DMS53 treated with DMSO at 0.1 percent for 48 hours (cell line): ENCODE measurements at regions not wholly inside any gene's neighbourhood (a gene's known extent, or its start where the extent isn't known, plus 50 kb on each side); places are given as distances from the start of the nearest gene placed in this dataset.

Experiments used
- DNase-seq: peaks from one replicate; lab custom pipeline; 2025; ENCODE audit not compliant: unreplicated experiment; lab: John Stamatoyannopoulos, UW

GRCh38 chr7:82567841-82568240 is 124.3 kb upstream of the CACNA2D1 start:
- DNase-seq: no peak

GRCh38 chr7:82567356-82567755 is 123.8 kb upstream of the CACNA2D1 start:
- DNase-seq: no peak

- no peak for DNase-seq
These were observed 123.2 kb upstream of the CACNA2D1 start for GRCh38 chr7:82566752-82567151.

- peak; percentile 29 for DNase-seq
These were observed 119.3 kb upstream of the CACNA2D1 start for GRCh38 chr7:82562716-82563404.

- DNase-seq: peak; percentile 97
These were observed 115.7 kb upstream of the CACNA2D1 start for GRCh38 chr7:82559193-82559805.

DNA sequence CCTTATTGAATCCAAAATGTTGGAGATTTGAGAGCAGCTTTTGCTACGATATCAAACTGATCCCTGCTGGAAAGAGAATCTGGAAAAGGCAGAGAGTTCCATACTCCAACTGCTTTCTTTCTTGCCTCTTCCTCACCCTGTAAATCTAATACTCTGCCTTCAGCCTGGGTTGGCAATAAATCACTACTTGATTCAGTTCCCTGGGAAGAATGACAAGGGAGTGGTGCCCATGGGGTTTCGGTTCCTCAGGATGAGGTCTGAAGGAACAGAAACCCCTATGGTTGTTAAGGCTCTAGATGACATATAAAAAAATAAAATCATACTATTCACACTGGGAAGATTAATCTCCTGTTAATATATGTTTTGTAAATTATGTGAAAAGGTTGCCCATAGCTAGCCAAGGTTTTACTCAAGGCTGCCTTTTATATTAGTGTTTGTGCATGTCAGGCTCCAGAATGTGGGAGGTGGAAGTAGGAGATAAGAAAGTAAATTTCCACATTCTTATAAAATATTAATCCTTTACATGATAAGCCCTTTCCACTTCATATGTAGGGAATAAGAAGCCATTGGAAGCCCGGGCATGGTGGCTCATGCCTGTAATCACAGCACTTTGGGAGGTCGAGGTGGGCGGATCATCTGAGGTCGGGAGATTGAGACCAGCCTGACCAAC is 106.2 kb upstream of the CACNA2D1 start:
- no peak for DNase-seq

DNA sequence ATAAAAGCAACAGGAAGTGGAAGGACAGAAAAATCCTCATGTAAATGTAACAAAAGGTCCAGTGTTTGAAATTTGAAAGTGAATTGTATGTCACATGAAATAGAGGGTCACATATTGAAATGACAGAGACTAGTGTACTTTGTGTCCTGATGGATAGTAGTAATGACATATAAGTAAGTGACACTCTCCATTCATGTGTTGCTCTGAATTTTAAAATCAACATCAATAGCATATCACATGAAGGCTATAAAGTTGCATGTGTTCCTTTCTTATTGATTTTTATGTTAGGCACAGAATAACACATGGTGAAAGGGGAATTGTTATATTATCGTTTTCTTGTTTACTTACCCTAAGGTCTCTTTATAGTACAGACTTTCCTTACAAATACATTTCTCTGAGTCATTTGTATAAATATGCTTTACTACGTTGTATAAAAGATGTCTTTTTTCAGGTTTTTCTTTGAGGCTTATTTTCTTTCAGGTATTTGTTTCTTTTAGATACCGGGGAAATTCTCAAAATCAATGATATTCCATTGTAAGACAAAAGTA is 104.6 kb upstream of the CACNA2D1 start:
- DNase-seq: no peak

DNA sequence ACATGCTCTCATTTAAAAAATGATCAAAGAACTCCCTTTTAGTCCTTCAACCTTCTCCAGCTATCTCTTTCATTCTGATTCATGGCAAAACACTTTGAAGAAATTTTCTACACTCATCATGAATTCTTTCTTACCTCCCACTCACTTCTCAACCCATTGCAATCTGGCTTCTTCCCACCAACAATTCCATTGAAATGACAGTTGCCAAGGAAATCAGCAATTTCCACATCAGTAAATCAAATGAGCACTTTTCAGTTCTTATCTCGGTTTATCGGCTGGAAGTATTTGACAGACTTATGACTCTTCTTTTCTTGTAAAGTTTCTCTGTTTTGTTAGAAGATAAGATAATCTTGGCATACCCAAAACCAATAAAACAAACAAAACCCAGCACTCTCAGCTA is 99.1 kb upstream of the CACNA2D1 start:
- DNase-seq: no peak

- no peak for DNase-seq
These were observed 96.4 kb upstream of the CACNA2D1 start for GRCh38 chr7:82539969-82540368.

GRCh38 chr7:82534684-82535083 is 91.1 kb upstream of the CACNA2D1 start:
- DNase-seq: peak; percentile 65

DNA sequence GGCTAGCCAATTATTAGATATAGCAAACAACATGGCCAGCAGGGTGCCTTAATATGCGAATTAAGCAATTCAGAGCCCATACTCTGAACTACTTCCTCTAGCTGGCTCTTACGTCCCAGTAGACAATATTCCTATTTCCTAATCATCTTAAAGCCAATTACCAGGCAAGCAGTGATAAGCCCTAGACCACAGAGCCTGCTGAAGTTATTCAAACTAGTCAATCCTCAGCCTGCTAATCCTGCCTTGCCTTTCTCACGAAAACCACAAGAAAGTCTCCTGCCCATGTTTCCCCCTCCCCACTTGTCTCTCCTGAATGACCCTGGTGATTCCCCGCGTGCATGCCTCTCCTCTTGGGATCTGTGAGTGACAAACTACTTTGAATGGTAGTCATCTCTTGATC is 86.8 kb upstream of the CACNA2D1 start:
- DNase-seq: no peak

- no peak for DNase-seq
These were observed 85.2 kb upstream of the CACNA2D1 start for GRCh38 chr7:82528577-82529310.

DNA sequence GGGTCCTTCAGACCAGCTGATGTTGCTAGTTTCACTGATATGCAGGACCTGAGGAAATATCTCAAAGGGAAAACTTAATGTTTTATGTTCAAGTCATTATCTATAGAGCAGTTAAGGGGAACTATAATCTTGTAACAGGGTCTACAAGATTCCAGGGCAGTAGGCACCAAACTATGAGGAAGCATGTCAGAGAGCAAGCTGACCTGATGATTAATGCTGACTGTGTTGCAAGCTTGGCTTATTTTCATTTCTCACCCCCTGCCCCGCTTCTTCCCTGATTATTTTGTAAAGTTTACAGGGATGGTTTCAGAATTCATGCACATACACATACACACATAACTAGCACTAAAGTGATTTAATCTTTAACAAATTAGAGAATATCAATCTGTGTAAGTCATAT is 84.3 kb upstream of the CACNA2D1 start:
- no peak for DNase-seq

DNA sequence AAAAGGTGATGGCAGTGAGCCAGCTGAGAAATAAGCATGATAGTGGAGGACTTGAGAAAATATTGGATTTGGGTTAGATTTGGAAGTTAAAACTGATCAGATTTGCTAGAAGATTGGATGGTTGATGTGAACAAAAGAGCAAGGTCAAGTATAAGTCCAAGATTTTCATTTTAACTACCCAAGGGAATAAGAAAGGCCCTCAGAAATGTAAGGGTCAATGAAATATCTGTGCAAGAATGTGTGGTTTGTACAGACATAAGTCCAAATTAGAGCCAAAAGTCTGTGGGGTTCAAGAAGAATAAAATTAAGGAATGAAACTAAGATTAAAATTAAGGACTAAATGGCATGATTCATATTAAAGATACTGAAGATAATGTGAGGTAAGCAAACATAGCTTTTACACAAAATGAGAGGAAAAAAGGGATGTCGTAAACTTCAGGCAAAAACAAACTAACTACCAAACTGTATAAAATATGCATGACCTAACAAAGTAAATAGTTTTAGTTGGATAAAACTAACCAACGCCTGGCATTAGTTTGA is 78.4 kb upstream of the CACNA2D1 start:
- DNase-seq: no peak

DNA sequence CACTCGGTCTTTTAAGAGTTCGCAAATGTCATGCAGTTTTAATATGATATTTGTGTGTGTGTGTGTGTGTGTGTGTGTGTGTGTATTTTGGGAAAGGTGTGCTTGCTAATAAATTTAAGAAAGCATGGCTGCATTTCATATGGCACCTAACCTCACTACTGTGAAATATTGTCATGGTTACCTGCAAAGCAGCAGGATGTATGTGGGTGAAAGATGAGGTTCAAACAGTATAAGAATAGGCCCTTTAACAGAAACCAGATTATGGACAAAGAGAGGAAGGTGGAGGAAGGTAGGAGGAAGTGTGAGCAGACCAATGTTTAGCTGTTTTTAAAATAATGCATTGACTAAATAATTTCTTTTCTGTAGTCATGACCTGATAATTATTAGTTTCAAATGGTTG is 73.5 kb upstream of the CACNA2D1 start:
- DNase-seq: no peak

GRCh38 chr7:82511542-82511941 is 68.0 kb upstream of the CACNA2D1 start:
- DNase-seq: no peak

DNA sequence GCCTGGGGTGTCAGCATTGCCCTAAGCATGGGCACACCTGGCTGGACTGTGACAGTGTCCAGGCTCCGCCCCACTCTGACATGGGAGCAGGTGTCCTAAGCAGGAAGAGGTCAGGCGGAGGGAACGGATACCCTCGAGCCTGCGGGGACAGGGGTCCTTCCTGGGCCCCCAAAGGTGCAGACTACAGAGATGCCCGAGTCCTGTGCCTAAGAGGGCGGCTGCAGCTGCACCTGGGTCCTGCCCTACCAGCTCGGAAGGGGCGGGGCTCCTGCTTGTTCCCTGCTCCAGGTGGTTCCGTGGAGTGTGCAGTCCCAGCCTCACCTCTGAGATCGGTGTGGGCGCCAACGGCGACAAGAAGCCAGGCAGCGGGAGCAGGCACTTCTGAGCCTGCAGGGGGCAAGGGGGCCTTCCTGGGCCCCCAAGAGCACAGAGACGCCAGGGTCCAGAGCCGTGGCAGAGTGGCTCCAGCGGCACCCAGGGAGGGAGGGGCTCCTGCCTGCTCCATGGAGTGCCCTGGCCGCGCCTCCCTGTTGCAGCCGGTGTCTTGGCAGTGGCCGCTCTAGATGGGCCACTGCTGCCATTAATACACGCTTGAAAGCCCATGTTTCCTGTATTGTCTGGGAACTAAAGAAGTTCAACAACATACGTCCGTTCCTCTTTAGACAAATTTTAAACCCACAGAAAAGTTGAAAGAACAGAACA is 64.5 kb upstream of the CACNA2D1 start:
- peak; percentile 78 for DNase-seq

DNA sequence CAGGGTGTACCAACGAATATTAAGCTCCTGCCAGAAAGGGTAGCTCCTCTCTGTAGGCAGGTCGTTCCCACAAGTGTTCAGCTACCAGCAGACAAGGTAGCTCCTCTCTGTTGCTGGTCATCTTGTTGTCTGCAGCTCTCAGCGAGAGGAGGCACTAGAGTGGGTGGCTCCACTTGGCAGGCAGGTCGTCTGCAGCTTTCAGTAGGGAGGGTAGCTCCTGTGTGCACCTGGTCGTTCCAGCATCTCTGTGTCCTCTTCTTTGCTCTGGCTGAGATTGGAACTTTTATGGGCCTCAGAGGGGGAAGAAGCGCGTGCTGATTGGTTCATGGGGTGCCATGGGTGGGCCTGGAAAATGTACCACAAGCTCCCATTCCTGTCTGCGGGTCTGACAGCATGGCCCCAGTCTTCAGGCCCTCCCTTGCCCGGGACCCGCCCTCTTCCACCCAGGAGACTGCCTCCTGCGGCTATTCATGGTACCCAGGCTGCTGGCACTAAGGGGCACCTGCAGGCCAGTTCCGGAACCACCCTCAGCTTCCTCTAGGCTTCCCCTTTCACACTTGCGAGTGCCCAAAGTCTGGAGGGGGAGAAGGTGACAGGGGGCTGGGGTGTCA is 63.9 kb upstream of the CACNA2D1 start:
- DNase-seq: peak; percentile 93

DNA sequence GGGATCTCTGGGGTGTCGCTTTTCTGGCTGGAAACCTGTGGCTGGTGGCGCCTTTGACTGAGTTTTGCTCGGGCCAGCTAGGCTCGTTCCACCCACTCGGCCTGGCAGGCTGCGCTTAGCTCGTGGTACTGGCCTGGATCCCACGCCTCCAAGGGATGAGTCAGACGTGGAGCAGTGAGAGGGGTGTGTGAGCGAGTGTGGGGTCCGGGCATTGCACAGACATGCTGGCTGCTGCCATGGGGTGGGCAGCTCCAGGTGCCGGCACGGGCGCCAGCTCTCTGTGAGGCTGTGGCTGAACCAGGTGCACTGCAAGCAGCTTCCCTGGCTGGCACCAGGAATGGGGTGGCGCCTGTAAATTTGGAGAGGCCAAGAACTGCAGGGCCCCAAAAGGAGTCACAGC is 63.1 kb upstream of the CACNA2D1 start:
- peak; percentile 65 for DNase-seq

DNA sequence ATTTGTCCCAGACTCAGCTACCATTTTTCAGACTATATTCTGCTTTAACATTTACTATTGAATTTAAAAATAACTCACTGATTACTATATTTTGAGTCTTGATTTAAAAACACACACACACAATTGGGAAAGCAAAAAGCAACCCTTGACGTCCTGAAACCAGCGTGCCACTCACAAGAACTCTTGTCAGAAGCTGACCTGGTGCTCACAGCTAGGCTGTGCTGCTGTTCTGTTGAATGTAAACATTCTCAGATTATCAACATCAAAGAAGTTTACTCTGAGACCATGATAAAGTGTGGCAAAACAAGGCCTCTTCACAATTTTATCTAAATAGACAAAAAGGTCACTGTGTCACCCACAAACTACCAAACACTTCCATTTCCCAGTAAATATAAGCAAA is 62.6 kb upstream of the CACNA2D1 start:
- DNase-seq: peak; percentile 41
